Glutamatergic neuron (in vitro differentiated cells): ENCODE measurements at regions not wholly inside any gene's neighbourhood (a gene's known extent, or its start where the extent isn't known, plus 50 kb on each side); places are given as distances from the start of the nearest gene placed in this dataset.
A peak's percentile ranks its signal among the peaks of the same experiment; 100 is the strongest.

Source experiments
- DNase-seq: peaks from one replicate; pipeline ENCODE4 v3.0.0; 2022
- H3K27ac Mint-ChIP-seq: one replicate; pipeline ENCODE4 v1.8.0; 2020; ENCODE audit warnings: mild to moderate bottlenecking, mixed read lengths, inconsistent platforms; ENCODE audit not compliant: unreplicated experiment
- H3K27me3 Mint-ChIP-seq: one replicate; pipeline ENCODE4 v1.8.0; 2020; ENCODE audit warnings: mild to moderate bottlenecking, moderate library complexity, mixed read lengths, inconsistent platforms; ENCODE audit not compliant: unreplicated experiment
- H3K36me3 Mint-ChIP-seq: one replicate; pipeline ENCODE4 v1.8.0; 2020; ENCODE audit warnings: mild to moderate bottlenecking, mixed read lengths, inconsistent platforms; ENCODE audit not compliant: unreplicated experiment
- H3K4me1 Mint-ChIP-seq: one replicate; pipeline ENCODE4 v1.8.0; 2020; ENCODE audit warnings: mild to moderate bottlenecking, low read depth, mixed read lengths, inconsistent platforms; ENCODE audit not compliant: unreplicated experiment
- H3K4me3 Mint-ChIP-seq: one replicate; pipeline ENCODE4 v1.8.0; 2020; ENCODE audit warnings: mild to moderate bottlenecking, mixed read lengths, inconsistent platforms; ENCODE audit not compliant: unreplicated experiment
- H3K9me3 Mint-ChIP-seq: one replicate; pipeline ENCODE4 v1.8.0; 2020; ENCODE audit warnings: mild to moderate bottlenecking, moderate library complexity, mixed read lengths, inconsistent platforms; ENCODE audit not compliant: unreplicated experiment
- TF ChIP-seq, protein P1 (sequence below): fragments of 200-600 bp; sonication (generic); IDR thresholded peaks from one replicate; pipeline ENCODE4 v1.5.0; 2021; ENCODE audit not compliant: partially characterized antibody, unreplicated experiment

DNA sequence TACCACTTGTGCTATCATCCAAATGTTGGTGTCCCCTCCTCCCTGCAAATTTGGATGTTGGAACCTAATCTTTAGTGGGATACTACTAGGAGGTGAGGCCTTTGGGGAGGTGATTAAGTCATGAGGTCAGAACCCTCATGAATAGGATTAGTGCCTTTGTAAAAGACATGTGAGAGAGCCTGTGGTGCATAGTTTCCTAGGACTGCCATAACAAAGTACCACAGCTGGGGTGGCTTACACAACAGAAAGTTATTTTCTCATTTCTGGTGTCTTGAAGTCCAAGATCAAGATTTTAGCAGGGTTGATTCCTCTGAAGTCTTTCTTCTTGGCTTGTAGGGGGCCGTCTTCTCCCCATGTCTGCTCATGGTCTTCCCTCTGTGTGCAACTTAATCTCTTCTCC, 562.6 kb upstream of the ARGLU1 start:
- no peak overlapping the region for H3K27ac Mint-ChIP-seq
- no peak overlapping the region for H3K4me3 Mint-ChIP-seq
- H3K27me3 Mint-ChIP-seq = no peaks in the 10 kb centered on the region
- peaks cover 20% of the 10 kb centered on the region for H3K36me3 Mint-ChIP-seq
- TF ChIP-seq, protein P1, sequence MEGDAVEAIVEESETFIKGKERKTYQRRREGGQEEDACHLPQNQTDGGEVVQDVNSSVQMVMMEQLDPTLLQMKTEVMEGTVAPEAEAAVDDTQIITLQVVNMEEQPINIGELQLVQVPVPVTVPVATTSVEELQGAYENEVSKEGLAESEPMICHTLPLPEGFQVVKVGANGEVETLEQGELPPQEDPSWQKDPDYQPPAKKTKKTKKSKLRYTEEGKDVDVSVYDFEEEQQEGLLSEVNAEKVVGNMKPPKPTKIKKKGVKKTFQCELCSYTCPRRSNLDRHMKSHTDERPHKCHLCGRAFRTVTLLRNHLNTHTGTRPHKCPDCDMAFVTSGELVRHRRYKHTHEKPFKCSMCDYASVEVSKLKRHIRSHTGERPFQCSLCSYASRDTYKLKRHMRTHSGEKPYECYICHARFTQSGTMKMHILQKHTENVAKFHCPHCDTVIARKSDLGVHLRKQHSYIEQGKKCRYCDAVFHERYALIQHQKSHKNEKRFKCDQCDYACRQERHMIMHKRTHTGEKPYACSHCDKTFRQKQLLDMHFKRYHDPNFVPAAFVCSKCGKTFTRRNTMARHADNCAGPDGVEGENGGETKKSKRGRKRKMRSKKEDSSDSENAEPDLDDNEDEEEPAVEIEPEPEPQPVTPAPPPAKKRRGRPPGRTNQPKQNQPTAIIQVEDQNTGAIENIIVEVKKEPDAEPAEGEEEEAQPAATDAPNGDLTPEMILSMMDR = no peak
- H3K9me3 Mint-ChIP-seq = peaks cover 2% of the 10 kb centered on the region
- H3K4me1 Mint-ChIP-seq = no peaks in the 10 kb centered on the region
- DNase-seq = no peak

DNA sequence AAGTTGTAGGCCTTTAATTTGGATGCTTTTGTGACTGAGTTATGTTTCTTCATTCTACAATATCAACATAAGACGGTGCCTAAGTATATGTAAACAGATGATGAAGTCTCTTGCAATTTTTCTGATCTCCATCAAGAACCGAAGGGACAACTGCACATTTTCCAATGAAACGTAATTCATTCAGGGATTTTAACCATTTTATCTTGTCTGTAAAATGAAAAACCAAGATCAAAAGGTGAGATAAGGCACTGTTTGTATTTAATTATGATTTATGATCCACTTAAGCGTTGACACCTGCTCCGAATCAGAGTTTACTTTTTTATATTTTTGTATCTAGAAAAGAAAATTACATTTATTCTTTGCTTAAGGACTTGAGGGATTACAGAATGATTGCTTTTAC, 556.8 kb upstream of the ARGLU1 start:
- no peak overlapping the region for H3K27ac Mint-ChIP-seq
- H3K36me3 Mint-ChIP-seq = peaks cover 20% of the 10 kb centered on the region
- no peaks in the 10 kb centered on the region for H3K27me3 Mint-ChIP-seq
- peaks cover 2% of the 10 kb centered on the region for H3K9me3 Mint-ChIP-seq
- TF ChIP-seq, protein P1 = no peak
- peaks cover 6% of the 10 kb centered on the region for H3K4me1 Mint-ChIP-seq
- H3K4me3 Mint-ChIP-seq = no peak overlapping the region
- no peak for DNase-seq

DNA sequence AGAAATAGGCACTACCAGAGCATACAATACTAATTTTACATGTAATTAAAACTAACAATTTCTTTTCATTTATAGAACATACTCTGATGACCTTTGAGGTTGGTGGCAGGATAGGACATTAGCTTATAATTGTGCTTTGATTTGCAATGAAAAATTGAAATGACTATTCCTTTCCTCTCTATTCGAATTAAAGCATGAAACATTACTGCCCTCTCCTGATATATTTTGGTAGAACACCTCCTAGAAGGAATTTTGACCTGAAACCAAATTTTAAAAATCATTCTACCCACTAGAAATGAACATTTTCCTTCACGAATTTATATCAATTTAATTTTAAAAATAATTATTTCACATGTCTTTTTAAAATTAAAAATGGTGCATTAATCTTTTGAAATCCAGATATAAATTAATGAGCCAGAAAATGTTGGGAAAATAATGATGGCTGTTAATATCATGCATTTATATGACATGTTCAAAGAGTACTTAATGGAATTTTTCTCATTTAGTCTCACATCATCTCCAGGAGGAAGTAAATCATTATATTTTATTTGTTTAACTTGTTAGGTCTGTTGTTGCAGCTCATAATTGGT, 556.3 kb upstream of the ARGLU1 start:
- Mint-ChIP-seq H3K27me3 (no peaks in the 10 kb centered on the region), H3K4me3 (no peak overlapping the region), H3K36me3 (peaks cover 20% of the 10 kb centered on the region), H3K9me3 (peaks cover 2% of the 10 kb centered on the region), H3K4me1 (peaks cover 7% of the 10 kb centered on the region), H3K27ac (no peak overlapping the region)
- no peak for DNase-seq
- TF ChIP-seq, protein P1 = peak; percentile 78

DNA sequence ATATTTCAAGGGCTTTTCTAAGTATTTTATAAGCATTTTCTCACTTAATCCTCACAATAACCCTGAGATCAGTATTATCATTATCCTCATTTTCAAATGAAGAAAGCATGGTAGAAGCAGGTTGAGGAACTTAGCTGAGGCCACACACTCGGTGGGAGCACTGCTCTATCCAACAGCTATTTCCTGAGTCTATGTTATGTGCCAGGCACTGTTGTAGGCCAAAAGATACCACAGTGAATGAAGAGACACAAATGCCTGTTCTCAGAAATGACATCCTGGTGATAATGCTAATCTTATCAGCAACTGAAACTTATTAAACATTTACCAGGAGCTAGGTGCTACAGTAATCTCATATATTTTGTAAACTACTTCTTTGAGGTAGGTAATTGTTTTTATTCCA, 553.9 kb upstream of the ARGLU1 start:
- DNase-seq = no peak
- Mint-ChIP-seq H3K4me1 (peaks cover 28% of the 10 kb centered on the region), H3K9me3 (peaks cover 2% of the 10 kb centered on the region), H3K27ac (no peak overlapping the region), H3K27me3 (peaks cover 3% of the 10 kb centered on the region), H3K4me3 (no peak overlapping the region), H3K36me3 (no peaks in the 10 kb centered on the region)
- TF ChIP-seq, protein P1 = no peak

DNA sequence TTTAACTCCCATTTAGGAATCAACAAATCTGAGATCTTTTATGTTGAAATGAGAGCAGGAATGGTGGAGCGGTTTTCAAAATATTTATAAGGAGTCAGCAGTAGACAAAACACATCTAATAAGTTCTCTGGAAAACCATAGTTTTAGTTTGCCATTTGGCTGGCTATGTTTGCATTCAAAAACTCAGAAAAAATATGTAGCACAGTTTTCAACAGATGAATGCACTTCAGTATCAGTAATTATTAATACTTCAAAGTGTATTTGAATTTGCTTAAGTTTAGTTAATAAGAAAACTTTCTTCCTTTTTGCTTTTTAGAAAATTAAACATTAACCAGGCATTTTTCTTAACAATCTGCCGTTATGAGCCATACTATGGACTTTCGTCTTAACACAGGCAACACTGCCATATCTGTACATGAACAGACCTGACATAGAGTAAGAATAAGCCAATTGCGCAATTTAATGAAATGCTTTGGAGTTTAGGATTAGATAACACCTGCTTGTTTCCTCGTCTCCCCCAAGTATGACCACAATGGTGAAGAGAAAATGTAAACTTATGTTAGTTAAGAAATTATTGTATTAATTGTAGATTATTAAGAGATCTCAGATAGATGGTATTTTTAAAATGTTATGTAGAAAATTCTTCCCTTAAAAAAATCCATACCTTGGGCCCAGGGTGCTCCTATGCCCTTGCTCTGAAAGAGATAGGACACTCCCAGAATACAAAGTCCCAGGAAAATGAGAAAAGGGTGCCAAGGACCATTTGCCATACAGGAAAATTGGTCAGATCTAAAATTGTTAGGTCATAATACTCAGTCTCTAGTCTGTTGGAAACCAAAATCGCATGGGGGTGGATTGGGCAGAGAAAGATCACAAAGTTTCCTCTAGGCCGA, 552.3 kb upstream of the ARGLU1 start:
- H3K9me3 Mint-ChIP-seq = peaks cover 2% of the 10 kb centered on the region
- no peaks in the 10 kb centered on the region for H3K36me3 Mint-ChIP-seq
- peaks cover 3% of the 10 kb centered on the region for H3K27me3 Mint-ChIP-seq
- peaks cover 31% of the 10 kb centered on the region for H3K4me1 Mint-ChIP-seq
- no peak overlapping the region for H3K4me3 Mint-ChIP-seq
- DNase-seq = no peak
- H3K27ac Mint-ChIP-seq = no peak overlapping the region
- TF ChIP-seq, protein P1 = no peak
